GM19372 (cell line): ENCODE measurements at regions not wholly inside any gene's neighbourhood (a gene's known extent, or its start where the extent isn't known, plus 50 kb on each side); places are given as distances from the start of the nearest gene placed in this dataset.
"Not testable (repeated sequence)": the region's sequence is repeated elsewhere in the genome, so short reads cannot be mapped to it uniquely, and the experiment has no call there.

Source experiments
- ATAC-seq: cut with Tn5 transposase; IDR thresholded peaks from one replicate; pipeline ENCODE4 v1.9.1; 2021; ENCODE audit warnings: mild to moderate bottlenecking, low read depth, moderate library complexity; ENCODE audit not compliant: unreplicated experiment

DNA sequence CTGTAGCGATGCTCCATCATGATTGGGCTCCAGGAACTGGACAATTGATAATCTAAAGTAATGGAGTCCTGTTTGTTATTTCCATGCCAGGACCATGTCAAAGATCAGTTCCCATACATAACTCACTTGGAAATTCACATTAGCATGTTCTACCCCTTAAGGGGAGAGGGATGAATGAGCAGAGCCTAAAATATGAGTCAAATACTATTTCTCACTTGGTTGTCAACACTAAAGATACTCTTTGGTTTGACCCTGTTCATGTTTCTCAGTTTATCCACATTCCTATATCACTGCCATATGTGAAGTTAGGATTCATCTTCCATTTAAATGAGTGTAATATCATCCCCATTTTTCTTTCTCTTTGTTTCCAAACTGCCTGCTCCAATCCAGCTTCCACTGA is 321.6 kb upstream of the PAPPA start:
- no peak for ATAC-seq

DNA sequence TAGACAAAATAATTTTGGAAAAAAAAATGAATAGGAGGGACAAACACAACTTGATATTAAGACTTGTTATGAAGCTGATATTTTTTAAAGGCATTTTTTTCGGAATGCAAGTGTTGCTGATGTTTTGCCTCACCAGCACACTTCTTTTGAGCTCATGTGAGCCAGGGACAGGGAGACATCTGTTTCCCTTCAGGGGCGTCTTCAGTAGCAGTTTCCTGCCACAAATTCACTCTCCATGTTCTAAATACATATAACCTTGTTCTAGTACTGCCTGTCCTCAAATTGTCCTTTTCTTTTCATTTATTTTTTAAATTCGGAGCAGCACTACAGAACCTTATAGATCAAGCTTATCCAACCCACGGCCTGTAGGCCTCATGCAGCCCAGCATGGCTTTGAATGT is 316.0 kb upstream of the PAPPA start:
- ATAC-seq = no peak

DNA sequence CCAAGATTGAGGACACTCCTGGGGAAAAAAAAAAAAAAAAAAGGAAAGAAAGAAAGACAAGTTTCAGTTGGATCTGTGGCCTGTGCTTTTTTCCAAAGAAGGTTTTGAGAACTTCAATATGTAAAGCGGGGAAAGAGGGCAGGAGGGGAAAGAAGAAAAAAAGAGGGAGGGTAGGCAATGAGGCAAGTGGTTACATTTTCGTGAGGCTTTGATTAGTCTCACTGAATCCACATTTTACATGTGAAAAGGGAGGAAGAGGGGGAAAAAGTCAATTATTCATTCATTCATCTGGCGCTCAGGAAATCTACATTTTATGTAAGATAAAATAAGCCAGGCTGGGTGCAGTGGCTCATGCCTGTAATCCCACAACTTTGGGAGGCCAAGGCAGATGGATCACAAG is 315.2 kb upstream of the PAPPA start:
- no peak for ATAC-seq

DNA sequence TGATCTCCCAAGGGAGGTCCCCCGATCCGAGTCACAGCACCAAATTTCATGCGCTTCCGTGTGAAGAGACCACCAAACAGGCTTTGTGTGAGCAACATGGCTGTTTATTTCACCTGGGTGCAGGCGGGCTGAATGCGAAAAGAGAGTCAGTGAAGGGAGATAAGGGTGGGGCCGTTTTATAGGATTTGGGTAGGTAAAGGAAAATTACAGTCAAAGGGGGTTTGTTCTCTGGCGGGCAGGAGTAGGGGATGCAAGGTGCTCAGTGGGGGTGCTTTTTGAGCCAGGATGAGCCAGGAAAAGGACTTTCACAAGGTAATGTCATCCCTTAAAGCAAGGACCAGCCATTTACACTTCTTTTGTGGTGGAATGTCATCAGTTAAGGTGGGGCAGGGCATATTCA is 309.2 kb upstream of the PAPPA start:
- not testable (repeated sequence) for ATAC-seq

DNA sequence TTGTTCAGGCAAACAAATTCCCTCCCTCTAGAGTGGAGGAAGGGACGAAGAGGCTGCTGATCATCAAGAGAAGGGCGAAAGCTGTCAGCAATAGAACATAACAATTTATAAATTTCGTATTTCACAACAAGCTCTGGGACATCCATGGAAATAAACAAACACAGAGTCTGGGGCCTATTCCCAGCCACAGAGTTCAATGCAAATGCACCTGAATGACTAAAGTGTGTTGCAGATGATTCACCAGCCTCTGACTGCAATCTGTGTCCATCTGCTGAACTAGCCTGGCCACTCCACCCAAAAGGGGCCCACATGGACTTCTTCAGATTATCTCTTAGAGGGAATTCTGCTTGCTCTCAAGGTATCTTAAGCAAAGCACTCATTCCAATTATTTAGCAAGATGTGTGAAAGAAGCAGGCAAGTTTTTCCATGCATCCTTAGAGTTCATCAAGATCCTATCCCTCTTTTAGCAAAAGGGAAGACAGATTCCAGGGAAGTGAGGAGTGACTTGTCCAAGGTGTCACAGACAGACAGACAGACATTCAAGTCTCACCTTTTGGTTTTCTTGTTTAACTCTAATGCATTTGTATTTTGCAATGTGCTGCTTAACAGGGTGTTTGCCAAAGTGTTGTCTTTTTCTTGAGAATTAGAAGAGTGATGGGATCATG is 307.8 kb upstream of the PAPPA start:
- ATAC-seq = no peak

DNA sequence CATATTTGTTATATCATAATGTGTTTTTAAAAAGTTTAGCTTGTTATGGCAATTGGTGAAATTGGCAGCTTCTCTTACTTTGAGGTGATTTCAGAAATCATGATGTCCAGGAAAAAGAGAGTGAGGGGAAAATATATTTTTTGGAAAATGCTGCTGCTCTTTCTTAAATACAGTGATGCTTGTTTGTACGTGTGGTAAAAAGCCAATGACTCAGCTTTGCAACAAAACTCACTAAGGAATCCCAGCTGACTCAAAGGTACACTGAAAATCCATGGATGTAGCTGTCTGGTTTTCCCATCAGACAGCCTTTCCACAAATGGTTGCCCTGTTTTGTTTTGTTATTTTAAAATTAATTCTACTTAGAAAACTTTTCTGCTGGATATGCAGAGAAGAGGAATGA is 306.4 kb upstream of the PAPPA start:
- no peak for ATAC-seq

DNA sequence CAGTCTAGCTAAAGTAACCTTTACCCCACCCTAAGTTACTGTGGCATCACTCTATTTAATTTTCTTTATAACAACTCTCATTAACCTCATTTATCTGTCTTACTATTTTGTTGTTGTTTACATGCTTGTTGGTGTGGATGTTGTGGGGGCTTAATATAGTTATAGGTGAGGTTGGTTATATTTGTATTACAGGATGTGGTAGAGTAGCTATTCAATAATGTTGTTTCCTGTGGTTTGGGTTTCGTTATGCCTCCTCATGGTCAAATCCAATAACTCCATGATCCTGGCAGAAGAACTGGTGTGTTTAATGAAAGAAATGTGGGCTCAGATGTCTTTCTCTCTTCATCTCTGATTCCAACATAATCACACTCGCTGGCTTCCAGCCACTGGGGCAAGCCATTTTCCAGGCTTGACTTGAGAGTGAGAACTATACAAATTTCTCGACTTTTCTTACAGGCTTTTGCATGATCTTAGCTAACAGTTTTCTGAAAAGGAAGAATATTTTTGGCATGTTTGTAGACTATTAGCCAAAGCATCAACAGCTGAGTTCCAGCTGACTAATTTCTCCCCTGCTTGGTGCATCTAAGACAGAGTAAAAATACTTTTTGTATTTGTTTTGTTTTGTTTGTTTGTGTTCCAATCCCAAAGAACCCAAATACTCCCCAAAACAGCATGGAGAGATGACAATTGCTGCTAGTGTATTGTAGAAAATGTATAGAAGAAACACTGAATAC is 303.7 kb upstream of the PAPPA start:
- no peak for ATAC-seq

DNA sequence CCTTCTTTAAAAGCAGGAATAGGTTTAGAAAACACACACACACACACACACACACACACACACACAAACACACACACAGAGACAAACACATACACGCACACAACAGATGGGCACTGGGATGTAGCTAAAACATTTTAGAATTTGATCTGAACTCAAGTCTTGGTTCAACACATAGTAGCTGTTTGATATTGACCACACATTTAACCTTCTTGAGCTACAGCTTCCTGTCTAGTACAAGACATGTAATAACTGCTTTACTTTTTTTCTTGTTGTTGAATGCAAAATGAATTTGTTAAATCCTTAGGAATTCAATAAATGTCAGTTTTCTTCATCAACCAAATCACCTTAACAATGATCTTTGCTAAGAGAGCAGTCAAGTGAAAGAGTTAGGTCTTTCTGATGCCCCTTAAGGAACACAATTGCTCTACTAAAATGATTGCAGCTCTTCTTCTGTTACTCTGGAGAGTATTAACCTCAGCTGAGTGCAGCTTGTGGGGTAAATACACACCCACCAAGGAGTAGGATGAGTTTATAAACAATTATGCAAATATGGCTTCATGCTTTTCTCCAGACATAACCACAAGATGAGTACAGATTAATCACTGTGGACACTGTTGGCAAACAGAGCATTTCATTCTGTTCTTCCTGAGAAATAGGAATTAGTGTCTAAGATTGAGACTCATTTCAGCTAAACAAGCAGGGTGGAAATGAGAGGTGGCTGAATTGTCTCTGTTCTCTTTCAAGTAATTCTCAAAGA is 302.9 kb upstream of the PAPPA start:
- ATAC-seq = no peak

DNA sequence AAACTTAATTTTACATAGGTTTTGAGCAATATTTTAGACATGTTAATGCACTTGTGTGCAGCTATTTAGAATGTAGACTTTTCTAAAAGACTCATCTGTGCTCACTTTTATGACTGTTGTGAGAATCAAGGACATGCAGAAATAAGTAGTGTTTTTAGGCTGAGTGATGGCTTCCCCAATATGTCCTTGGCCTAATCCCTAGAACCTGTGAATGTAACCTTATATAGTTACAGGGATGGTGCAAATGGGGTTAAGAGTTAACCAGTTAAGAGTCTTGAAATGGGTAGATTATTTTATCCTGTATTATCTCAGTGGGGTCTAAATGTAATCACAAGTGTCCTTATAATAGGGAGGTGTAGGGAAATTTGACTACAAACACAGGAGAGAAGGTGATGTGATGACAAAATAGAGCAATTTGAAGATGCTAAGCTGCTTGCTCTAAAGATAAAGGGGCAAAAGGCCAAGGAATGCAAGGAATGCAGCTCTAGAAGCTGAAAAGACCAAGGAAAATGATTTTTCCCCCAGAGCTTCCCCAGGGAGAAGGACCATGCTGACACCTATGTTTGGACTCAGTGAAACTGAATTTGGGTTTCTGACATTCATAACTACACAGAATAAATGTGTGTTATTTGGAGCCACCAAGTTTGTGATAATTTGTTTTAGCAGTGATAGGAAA is 298.0 kb upstream of the PAPPA start:
- ATAC-seq = no peak

DNA sequence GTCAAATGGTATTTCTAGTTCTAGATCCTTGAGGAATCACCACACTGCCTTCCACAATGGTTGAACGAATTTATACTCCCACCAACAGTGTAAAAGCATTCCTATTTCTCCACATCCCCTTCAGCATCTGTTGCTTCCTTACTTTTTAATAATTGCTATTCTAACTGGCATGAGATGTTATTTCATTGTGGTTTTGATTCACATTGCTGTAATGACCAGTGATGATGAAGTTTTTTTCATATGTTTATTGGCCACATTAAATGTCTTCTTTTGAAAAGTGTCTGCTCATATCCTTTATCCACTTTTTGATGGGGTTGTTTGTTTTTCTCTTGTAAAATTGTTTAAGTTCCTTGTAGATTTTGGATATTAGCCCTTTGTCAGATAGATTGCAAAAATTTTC is 295.2 kb upstream of the PAPPA start:
- not testable (repeated sequence) for ATAC-seq

DNA sequence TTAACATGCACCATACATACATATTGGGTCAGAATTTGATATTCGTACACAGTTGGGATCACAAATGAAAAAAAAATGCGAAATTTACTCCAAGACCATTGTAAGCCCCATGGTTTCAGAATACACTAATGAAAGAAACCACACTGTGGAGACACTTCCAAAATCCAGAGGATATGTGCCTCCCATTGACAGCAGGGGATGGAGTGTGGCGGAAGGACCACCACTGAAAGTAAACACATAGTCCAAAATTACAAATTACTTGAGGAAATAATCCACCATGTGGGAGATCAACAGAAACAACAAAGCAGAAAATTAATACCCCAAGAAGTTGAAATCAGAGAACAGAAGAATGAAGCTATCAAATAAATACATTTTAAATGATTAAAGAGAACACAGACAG is 291.6 kb upstream of the PAPPA start:
- no peak for ATAC-seq

DNA sequence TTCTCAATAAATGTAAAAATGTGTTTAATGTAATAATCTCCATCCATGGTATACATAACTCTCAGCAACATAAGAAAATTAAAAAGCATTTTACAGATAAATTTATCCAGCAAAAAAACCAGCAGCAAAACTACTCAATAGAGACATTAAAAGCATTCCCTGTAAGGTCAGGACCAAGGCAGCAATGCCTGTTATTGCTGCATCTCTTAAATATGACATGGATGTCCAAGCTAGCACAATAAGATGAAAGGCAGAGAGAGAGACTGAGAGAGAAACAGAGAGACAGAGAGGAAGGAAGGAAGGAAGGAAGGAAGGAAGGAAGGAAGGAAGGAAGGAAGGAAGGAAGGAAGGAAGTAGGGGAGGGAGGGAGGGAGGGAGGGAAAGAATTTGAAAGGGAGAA is 289.0 kb upstream of the PAPPA start:
- no peak for ATAC-seq

DNA sequence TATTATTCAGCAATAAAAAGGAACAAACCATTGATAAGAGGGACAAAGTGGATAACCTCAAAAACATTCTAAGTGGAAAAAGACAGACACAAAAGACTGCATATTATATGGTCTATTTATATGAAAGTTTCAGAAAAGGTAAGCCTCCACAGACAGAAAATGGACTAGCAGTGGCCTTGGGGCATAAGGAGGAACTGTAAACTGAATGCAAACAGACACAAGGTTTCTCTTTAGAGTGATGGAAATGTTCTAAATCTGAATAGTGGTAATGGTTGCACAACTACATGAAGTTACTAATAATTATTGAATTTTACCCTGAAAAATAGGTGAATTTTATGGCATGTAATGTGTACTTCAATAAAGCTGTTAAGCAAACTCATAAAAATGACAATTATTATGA is 286.3 kb upstream of the PAPPA start:
- no peak for ATAC-seq

DNA sequence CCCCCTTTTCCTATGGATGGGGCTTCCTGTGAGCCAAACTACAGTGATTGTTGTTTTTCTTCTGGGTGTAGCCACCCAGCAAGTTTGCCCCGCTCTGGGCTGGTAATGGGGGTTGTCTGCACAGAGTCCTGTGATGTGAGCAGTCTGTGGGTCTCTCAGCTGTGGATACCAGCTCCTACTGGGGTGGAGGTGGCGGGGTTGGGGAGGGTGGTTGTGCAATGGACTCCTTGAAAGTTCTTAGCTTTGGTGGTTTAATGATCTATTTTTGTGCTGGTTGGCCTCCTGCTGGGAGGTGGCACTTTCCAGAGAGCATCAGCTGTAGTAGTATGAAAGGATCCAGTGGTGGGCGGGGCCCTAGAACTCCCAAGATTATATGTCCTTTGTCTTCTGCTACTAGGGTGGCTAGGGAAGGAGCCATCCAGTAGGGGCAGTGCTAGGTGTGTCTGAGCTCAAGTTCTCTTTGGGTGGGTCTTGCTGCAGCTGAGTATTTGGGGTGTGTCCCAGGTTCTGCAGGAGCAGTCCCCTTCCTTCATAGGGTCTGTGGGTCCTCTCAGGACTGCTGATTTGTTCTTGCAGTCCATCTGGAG is 275.6 kb upstream of the PAPPA start:
- ATAC-seq = no peak

DNA sequence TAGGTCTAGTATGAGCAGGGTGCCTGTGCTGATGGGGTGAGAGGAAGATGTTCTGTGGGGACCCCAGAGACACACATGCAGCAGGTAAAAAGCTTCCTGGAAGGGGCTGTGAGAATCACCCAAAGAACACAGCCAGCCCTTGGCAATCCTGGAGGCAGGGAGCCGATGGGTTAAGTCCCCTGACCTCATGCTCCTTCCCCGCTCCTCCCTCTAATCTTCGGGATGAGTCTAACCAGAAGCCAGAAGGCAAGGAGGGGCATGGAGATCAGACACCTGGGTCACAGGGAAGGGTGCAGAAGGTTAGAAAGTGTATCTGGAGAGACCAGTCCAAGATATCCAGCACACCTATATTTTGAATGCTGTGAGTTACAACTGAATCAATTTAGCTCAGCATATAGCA is 274.1 kb upstream of the PAPPA start:
- no peak for ATAC-seq

DNA sequence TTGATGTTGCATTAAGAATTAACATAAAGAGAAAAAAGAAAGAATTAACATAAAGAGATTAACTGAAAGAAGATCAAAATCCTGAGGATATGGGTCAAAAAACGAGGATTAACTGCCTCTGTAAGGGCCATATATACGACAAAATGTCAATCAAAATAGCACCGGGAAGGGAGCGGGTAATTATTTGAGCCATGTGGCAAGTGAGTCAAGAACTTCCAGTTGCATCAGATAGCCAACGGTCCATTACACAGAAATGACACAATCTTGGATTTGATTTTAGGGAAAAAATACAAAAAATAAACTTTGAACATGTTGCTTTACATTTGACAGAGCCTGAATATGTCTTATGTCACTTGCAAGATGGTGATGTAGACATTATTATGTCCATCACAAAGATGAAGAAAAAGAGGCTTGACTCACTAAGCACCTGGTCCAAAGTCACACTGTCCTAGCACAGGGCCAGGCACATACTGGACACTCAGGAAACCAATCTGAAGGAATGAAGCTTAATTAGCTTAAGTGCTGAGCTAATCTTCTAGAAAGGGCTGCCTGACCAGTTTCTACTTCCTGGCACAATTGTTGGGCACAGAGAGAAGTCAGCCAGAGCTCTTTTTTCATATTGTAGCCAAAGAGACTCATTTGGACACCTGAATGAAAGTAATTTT is 273.2 kb upstream of the PAPPA start:
- ATAC-seq = no peak

DNA sequence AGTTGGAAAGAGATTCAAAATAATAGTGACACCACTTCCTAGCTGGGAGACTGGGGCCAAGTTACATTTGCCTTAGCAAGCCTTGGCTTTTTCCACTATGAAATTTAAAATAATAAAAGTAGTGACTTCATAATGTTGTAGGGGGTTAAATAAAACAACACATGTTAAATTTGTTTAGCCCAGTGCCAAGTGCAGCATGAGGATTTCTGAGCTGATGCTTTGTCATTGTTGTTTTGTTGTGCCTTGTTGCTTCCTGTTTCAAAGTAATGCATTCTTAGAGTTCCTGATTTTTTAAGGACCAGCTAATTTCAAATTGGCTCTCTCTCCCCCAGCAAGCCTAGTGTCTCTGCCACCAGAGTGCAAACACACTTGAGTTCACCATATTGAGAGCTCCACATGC is 270.7 kb upstream of the PAPPA start:
- ATAC-seq = no peak

DNA sequence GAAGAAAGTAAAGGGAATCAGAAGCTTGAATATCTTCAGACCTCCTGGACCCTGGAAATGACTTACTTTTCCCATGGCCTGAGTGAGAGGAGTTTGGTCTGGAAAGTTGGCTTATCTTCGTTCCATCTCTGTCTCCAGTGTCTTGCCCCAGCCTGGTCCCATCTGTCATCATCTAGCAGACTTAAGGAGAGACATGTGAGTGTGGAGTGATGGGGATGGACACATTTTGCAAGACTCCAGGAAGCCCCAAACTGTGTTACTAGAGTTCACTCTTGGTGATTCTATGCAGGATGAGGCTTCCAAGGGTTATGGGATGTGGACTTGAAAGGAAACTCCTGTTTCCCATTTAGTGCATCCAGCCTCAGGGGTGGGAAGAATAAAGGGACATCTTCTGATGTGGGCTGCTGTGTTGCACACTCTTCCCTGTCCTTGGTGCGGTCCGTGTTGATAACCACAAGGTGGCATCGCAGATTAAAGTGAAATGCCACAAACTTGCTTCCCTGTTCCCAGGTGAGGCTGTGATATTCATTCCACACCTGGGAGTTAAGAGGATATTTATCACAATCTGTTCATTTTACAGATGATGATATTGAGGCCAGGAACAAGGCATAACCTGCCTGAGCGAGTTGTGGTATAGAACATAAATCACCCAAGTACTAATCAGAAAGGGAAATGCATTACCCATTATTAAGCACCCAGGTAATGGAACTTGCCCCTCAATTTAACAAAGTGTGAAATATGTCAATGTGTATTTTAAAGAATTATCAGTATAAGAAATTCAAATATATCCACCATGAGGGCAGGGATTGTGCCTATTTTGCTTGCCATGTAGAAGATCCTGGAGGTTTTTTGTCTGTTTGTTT is 269.9 kb upstream of the PAPPA start:
- ATAC-seq = no peak

DNA sequence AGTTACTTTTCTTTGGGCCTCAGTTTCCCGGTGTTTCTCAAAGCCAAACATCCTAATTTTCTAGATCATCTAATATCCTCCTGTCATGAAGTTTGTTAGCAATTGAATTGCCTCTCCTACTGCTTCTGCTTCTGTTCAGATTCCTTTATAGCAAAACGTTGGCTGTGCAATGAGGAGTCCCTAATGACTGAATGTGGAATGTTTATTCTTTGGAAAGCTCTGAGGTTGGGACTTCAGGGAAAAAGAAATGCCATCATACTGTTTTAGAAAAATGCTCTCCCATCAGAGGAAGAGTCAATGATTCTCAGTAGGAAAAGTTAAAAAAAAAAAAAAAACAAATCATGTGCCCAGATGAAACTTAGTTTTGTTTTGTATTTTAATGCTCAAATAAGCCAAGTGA is 268.7 kb upstream of the PAPPA start:
- ATAC-seq = no peak
